ENCODE measurements at regions not wholly inside any gene's neighbourhood (a gene's known extent, or its start where the extent isn't known, plus 50 kb on each side); places are given as distances from the start of the nearest gene placed in this dataset.

DNA sequence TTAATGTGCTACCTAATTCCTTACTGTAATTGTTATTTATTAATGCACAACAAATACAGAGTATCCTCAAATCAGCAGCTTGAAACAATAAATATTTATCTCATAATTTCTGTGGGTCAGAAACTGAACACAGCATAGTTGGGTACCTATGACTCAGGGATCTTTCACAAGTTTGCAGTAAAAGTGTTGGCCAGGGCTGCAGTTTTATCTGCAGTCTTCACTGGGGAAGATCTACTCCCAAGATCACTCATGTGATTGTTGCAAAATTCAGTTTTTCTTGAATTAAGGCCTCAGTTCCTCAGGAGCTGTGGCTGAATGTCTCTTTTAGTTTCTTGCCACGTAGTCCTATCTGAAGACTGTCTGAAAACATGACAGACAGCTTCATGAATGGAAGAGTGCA, 237.8 kb downstream of the ZWINT start:
- H3K79me2 ChIP-seq (ENCODE audit: low read length): no peaks in the 10 kb centered on the region
- H3K27me3 ChIP-seq (replicated peaks; ENCODE audit: insufficient read depth, low read length): no peaks in the 10 kb centered on the region
- H3K4me1 ChIP-seq (ENCODE audit: low read length): no peaks in the 10 kb centered on the region
- no peaks in the 10 kb centered on the region for H4K20me1 ChIP-seq (ENCODE audit: insufficient read depth, low read length)
- no peaks in the 10 kb centered on the region for H3K9me2 ChIP-seq (replicated peaks; ENCODE audit: insufficient read depth, low read length)
- DNase-seq: no peak
- no peak overlapping the region for H3K27ac ChIP-seq (ENCODE audit: low read length)
- H3K9ac ChIP-seq (ENCODE audit: low read length): no peak overlapping the region
- H3K4me3 ChIP-seq (ENCODE audit: low read length): no peak overlapping the region
- H2AFZ ChIP-seq (ENCODE audit: low read length): no peak overlapping the region
- no peaks in the 10 kb centered on the region for H3K36me3 ChIP-seq (replicated peaks; ENCODE audit: insufficient read depth, low read length)
- no peaks in the 10 kb centered on the region for H3F3A ChIP-seq (ENCODE audit: insufficient read depth, low read length)
- H3K4me2 ChIP-seq (ENCODE audit: low read depth, low read length): no peak overlapping the region
- no peak for TF ChIP-seq EZH2phosphoT487 (IDR thresholded peaks at IDR 0.05; ENCODE audit: low read length)
- no peak for TF ChIP-seq EZH2 (optimal IDR thresholded peaks at IDR 0.05; ENCODE audit: low read depth, low read length)
- TF ChIP-seq, protein P1, sequence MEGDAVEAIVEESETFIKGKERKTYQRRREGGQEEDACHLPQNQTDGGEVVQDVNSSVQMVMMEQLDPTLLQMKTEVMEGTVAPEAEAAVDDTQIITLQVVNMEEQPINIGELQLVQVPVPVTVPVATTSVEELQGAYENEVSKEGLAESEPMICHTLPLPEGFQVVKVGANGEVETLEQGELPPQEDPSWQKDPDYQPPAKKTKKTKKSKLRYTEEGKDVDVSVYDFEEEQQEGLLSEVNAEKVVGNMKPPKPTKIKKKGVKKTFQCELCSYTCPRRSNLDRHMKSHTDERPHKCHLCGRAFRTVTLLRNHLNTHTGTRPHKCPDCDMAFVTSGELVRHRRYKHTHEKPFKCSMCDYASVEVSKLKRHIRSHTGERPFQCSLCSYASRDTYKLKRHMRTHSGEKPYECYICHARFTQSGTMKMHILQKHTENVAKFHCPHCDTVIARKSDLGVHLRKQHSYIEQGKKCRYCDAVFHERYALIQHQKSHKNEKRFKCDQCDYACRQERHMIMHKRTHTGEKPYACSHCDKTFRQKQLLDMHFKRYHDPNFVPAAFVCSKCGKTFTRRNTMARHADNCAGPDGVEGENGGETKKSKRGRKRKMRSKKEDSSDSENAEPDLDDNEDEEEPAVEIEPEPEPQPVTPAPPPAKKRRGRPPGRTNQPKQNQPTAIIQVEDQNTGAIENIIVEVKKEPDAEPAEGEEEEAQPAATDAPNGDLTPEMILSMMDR (IDR thresholded peaks at IDR 0.05; ENCODE audit: low read length): no peak
- no peaks in the 10 kb centered on the region for H3K9me3 ChIP-seq (replicated peaks; ENCODE audit: insufficient read depth, low read length)

DNA sequence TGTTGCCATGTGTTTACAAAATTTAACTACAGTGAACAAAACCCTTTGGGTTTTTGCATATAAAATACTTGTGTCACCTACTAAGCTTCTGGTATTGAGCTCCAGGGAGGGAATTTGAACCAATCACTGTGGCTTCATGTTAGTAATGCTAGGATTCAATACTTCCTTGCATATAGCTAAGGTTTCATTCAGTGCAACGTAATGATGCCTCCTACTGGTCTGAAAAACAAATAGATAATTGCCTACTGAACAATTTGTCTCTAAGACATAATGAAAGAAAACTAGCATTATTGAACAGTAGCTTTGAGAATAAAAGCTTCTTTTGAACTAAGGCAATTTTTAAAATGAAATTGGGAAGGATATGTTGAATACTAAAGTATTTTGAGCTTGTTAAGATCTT, 244.4 kb downstream of the ZWINT start:
- Histone ChIP-seq H3K9me2 (replicated peaks; ENCODE audit: insufficient read depth, low read length) (no peaks in the 10 kb centered on the region), H3K9ac (ENCODE audit: low read length) (no peak overlapping the region), H3F3A (ENCODE audit: insufficient read depth, low read length) (no peaks in the 10 kb centered on the region), H3K4me3 (ENCODE audit: low read length) (no peak overlapping the region), H3K4me2 (ENCODE audit: low read depth, low read length) (no peak overlapping the region), H3K36me3 (replicated peaks; ENCODE audit: insufficient read depth, low read length) (no peaks in the 10 kb centered on the region), H3K27me3 (replicated peaks; ENCODE audit: insufficient read depth, low read length) (no peaks in the 10 kb centered on the region), H3K79me2 (ENCODE audit: low read length) (no peaks in the 10 kb centered on the region), H3K27ac (ENCODE audit: low read length) (no peak overlapping the region), H2AFZ (ENCODE audit: low read length) (no peak overlapping the region), H3K4me1 (ENCODE audit: low read length) (no peaks in the 10 kb centered on the region), H4K20me1 (ENCODE audit: insufficient read depth, low read length) (no peaks in the 10 kb centered on the region), H3K9me3 (replicated peaks; ENCODE audit: insufficient read depth, low read length) (no peaks in the 10 kb centered on the region)
- peak; percentile 35 for DNase-seq
- TF ChIP-seq EZH2 (optimal IDR thresholded peaks at IDR 0.05; ENCODE audit: low read depth, low read length) (no peak), EZH2phosphoT487 (IDR thresholded peaks at IDR 0.05; ENCODE audit: low read length) (no peak)
- TF ChIP-seq, protein P1 (IDR thresholded peaks at IDR 0.05; ENCODE audit: low read length): peak; percentile 28

DNA sequence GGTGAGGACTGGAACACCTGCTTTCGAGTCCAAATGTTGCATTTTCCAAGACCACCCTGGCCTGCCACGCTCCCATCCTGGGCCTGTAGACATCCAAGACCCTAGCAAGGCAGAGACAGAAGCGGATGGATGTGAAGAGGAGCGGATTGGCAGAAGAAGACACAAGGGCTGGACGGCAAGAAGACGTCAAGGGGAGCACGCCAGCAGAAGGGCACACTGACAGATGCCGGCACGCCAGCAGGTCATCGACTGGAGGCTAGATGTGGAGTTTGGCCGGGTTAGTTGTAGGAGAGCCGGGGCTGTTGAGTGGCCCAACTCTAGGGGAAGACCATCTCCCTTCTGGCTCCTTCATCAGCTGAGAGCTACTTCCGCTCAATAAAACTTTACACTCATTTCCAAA, 251.6 kb downstream of the ZWINT start:
- DNase-seq: no peak
- Histone ChIP-seq H3K4me3 (ENCODE audit: low read length) (no peak overlapping the region), H2AFZ (ENCODE audit: low read length) (no peak overlapping the region), H3K4me2 (ENCODE audit: low read depth, low read length) (no peak overlapping the region), H3K36me3 (replicated peaks; ENCODE audit: insufficient read depth, low read length) (no peaks in the 10 kb centered on the region), H3K9ac (ENCODE audit: low read length) (no peak overlapping the region), H4K20me1 (ENCODE audit: insufficient read depth, low read length) (no peaks in the 10 kb centered on the region), H3K4me1 (ENCODE audit: low read length) (no peaks in the 10 kb centered on the region), H3K79me2 (ENCODE audit: low read length) (no peaks in the 10 kb centered on the region), H3K9me3 (replicated peaks; ENCODE audit: insufficient read depth, low read length) (no peaks in the 10 kb centered on the region), H3K27me3 (replicated peaks; ENCODE audit: insufficient read depth, low read length) (no peaks in the 10 kb centered on the region), H3K27ac (ENCODE audit: low read length) (no peak overlapping the region), H3F3A (ENCODE audit: insufficient read depth, low read length) (no peaks in the 10 kb centered on the region), H3K9me2 (replicated peaks; ENCODE audit: insufficient read depth, low read length) (no peaks in the 10 kb centered on the region)
- TF ChIP-seq EZH2phosphoT487 (IDR thresholded peaks at IDR 0.05; ENCODE audit: low read length) (no peak), EZH2 (optimal IDR thresholded peaks at IDR 0.05; ENCODE audit: low read depth, low read length) (no peak)
- TF ChIP-seq, protein P1 (IDR thresholded peaks at IDR 0.05; ENCODE audit: low read length): no peak
